Stimulated activated CD4-positive, alpha-beta T cell treated with anti-CD3 and anti-CD28 coated beads, Interleukin-4, amount 100 ng/mL, for 24 hours (primary cell): ENCODE measurements at regions not wholly inside any gene's neighbourhood (a gene's known extent, or its start where the extent isn't known, plus 50 kb on each side); places are given as distances from the start of the nearest gene placed in this dataset.
"Not testable (repeated sequence)": the region's sequence is repeated elsewhere in the genome, so short reads cannot be mapped to it uniquely, and the experiment has no call there.

Experiments
- DNase-seq: peaks from one replicate; pipeline ENCODE4 v3.0.0-alpha.2; 2020

DNA sequence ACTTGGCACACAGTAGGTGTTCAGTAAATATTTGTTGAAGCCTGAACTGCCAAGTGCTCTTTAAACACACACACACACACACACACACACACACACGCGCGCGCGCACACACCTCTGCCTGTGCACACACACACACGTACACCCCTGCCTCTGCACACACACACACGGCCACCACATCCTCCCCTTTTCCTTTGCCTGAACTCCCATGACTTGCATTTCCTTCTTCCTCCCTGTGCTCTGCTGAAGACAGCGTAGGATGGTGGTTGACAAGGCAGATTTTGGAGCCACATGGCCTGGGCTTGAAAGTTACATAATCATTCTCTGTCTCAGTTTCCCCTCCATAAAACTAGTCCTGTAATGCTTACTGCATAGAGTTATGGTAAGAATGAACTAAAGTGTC lies 712.3 kb downstream of the PTPRU start:
- DNase-seq, result no peak

DNA sequence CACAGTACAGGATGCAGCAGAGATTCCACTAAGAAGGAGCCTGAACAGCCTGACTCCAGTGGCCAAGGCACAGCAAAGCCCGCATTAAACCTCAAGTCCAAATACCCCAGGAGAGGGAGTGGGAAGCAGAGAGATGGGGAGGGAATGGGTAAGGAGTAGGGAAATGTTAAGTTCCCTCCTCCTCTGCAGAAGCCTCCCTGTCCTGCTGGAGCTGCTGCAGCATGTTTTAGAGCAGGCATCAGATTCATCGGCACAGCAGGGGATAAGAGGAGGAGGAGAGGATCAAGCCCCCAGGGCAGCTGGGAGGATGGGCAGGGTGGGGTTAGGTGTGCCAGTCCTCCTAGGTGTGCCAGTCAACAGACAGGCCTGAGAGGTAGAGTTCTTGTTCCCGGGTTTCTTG lies 709.7 kb downstream of the PTPRU start:
- no peak for DNase-seq

DNA sequence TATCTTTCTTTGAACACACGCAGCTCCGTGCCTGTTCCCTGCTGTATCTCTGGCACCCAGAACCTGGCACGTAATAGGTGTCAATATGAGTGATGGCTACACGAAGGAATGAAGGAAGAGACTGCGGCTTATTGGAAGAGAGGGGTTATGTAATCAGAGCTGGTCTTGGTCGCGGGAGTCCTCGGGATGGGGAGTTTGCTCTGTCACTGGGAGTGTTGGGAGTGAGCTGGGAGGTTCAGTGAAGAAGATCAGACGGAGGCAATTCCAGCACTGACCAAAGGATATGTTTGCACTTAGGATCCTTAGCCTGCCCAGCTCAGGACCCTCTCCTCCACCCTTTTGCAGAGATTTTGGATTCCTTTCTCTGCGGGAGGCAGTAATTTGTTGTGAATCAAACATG lies 709.1 kb downstream of the PTPRU start:
- no peak for DNase-seq

DNA sequence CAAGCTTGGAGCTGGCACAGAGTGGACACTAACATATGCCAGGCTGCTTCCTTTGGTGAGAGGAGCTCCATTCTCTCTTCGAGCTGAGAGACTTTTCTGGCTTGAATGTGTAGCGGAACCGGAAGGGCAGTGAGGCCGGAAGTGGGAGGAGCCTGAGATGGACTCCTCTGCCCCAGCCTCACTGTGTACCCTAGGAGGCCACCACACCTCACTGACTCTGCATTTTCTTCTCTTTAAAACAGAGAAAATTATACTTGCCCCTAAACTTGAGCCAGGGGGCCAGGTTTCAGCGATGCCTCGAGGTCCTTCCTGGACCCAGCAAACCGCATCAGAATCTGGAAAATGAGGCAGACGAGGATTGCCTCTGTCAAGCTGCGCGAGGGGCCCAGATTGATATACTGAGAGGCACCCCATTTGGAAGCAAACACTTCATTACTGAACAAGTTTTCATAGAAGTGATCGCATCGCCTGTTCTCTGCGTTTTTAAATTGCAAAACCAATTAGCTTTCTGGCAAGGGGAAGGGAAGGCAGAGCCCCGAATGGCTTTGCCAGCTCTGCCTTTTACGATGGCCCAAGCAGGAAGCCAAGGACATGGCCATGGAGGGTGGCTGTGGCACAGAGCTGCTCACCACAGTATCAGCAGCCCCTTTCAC lies 708.1 kb downstream of the PTPRU start:
- no peak for DNase-seq

DNA sequence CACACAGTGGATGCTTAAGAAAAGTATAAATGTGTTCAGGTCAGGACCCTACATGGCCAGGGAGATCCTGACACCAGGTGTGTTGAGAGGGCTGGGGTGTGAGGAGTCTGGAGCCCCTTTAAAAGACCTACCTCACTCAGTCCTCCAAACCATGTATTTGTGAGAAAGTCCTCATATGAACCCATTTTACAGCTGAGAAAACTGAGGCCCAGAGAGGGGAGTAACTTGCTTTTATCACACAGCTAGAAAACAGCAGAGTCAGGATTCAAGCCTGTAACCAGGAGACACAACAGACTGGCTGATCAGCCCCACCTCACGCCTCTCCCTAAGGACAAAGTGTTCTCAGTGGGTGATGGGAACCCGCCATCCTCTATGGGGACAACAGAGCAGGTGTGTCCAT lies 706.7 kb downstream of the PTPRU start:
- no peak for DNase-seq

DNA sequence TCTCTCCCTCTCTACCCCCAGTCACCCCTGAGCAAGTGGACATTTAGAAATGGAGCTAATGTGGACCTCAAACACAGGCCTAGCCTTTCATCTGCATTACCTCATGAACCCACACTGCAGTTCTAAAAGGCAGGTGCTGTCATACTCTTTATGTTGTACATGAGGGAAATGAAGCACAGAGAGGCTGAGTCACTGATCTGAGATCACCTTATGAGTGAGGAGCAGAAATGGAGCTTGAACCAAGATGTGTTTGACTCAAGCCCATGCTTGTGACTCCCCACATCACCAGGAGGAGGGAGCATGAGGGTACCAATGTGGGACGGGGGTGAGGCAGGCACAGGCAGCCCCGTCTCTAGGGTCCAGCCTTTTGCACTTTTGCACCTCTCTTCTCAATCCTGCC lies 702.8 kb downstream of the PTPRU start:
- no peak for DNase-seq

DNA sequence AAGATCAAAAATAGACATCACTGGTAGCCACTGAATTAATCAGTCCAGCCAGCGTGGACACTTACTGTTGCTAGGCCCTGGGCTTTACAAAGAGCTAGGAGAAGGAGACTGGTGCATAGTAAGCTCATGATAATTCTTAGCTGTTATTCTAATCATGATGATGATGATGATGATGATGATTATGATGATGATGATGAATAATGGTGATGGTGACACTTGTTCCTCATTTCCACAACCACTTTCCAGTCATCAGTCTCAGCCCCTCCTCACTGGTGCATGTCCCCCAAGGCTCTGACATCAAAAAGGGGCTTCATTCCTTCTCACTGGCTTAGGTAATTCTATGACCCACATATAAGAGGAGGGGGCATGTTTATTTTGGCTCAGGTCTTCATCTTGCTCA lies 701.0 kb downstream of the PTPRU start:
- DNase-seq, result no peak

DNA sequence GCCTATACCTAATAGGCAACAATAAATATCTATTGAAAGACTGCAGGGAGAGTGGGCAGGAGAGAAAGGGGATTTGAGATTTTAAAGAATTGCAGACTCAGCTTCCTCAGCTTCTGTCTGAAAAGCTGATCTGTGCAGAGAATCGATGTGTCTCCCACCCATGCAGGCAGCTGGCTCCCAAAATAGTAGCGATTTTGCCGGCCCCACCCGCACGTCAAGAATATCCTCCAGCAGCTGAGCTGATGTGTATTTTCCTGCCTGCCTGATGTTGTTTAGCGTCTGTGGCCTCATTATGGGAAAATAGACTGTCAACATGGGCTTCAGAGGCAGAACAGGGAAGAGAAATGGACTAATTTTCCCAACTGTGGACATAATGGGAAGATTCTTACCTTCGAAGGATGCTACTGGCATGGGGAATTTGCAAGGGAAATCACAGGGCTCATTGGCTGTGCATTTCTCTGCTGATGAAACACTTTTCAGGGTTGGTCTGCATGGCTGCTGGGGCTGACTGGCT lies 699.8 kb downstream of the PTPRU start:
- no peak for DNase-seq

DNA sequence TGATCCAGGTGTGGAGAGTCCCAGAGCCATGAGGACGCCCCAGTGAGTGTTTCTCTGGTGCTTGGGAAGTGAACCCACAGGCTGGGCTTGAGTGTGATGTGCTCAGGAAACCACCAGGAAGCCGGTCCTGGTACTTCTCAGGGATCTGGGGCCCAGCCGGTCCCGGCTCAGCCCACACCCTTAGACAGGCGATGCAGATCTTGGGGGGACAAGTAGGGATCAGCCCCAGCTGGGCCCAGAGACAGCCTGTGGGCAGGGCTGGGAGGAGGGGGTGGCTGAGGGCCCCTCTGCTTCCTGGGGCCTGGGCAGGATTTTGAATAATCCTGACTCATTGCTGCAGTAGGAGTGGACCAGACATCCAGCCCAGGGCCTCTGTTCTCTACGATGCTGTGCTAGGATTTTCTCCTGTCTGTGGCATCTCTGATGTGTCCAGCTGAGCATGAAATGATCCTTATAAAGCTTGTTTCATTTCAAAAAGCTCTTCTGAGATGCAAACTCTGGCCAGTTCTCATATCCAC lies 698.0 kb downstream of the PTPRU start:
- DNase-seq, result no peak

DNA sequence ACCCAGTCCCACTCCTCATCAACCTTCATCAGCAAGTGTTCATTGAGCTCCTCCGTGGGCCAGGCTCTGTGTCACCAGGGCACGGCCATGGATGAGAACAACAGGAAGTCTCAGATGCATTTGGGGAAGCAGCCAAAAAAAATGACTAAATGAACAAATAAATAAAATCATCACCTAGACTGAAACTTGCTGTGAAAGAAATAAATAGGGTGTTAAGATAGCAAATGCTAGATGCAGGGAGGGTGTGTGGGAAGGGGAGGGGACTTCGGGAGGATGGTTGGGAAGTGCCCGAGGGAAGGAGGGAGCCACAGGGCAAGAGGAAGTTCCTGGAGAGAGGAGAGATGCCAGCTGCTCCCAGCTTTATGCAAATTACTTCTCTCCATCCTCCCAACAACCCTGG lies 696.7 kb downstream of the PTPRU start:
- no peak for DNase-seq

DNA sequence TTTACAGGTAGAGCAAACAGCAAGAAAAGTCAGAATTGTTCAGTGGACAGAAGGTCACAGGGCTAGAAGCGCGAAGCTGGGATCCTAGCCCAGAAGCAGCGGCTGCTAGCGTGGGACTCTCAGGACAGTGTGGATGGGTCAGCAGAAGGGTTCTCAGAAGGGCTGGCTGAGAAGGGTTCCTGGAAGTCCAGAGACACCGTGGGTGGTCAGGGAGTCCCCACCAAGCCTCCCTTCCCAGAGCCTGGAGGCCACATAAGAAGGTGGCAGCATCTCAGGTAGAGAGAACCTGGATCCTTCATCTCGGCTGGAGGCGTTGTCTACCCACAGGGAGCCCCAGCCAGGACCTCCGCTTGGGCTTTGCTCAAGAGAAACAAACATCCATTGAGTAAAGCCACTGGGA lies 696.3 kb downstream of the PTPRU start:
- no peak for DNase-seq

DNA sequence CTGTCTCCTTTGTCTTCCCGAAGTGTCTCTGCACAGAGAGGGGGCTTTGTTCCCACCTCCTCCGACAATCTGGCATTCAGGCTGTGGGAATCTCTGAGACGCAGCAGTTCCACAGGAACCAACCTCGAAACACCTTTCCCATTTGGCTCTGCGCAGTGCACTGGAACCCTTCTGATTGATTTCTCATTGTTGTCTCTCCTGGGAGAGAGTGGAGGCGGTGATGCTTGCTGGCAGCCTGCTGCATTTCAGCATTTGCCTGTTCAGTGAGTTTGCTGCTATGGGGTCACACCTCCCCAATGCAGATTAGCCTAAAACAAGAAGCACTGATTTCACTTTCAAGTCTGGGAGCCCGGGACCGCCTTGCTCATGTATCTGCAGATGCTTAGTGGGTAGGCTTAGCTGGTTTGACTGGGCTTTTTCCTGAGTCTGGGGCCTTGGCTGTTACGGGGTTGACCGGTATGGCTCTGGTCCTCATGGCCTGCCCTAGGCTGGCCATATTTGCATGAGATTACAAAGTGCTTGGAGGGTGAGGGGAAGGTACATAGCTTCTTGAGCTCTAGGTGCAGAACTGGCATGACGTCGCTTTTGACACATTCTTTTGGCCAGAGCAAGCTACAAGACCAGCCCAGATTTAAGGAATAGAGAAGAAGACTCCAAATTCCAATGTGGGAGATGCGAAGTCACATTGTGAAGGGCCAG lies 695.3 kb downstream of the PTPRU start:
- no peak for DNase-seq

DNA sequence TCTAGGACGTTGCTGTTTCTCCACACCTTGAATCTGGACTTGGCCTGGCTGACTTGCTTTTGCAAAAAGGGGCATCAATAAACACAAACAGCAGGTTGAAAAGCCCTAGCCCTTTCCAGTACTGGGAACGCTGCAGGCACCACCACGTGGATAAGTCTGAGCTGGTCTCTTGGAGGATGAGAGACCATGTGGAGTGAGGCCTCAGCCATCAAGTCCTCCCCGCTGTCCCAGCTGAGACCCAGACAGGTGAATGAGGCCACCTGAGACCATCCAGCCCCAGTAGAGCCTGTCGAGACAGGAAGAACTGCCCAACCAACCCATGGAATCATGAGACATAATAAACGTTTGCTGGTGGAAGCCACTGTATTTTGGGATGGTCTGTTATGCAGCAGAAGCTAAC lies 688.7 kb downstream of the PTPRU start:
- DNase-seq, result no peak

DNA sequence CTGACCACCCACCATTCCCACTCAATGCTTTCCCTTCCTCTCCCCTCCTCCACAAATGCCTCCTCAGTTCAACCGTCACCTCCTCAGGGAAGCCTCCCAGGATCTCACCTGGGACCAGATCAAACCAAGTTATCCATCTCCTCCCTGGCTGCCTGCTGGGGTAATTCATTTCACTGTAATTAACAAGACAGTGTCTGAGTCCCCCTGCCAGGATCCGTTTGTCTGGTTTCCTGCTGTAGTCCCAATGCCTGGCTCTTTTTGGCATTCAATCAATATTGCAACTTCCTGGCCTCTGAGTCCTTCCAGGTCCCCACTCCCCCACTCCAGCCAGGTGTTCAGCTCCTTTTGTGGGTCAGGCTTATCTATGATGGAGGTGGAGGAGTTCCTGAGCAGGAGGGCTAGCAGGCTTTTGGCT lies 687.7 kb downstream of the PTPRU start:
- no peak for DNase-seq

DNA sequence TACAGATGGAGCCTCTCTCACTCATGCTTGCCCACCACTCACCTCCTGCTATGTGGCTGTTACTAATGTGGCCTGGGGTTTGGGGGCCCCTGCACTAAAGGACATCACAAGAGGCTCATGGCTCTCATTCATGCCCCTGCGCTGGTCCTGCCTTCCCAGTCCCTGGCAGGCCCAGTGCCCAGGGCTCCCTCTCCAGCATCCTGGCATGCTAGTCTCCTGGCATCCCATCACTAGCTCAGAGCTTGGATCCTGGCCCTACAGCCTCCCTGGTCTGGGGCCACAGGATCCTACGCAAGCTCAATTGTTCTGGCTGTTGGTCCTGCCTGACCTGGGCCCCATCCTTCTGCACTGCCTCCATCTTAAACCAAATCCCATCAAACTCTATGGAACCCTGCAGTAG lies 685.4 kb downstream of the PTPRU start:
- no peak for DNase-seq

DNA sequence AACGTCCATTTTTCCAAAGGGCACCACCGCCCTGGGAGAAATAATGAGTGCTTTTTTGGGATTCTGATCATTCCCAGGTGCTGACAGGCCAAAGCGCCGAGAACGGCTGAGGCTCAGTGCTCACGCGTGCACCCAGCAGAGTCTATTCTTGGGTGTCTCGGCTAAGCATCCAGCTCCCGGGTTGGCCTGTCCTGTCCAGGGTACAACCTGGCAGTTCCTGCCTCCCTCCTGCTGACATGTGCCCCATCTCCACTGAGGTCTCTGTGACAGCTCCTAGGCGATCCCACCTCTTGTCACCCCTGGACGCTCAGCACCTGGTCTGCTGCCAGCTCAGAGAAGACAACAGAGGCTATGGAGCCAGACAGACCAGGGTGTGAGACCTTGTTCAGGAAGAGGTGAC lies 684.5 kb downstream of the PTPRU start:
- no peak for DNase-seq

DNA sequence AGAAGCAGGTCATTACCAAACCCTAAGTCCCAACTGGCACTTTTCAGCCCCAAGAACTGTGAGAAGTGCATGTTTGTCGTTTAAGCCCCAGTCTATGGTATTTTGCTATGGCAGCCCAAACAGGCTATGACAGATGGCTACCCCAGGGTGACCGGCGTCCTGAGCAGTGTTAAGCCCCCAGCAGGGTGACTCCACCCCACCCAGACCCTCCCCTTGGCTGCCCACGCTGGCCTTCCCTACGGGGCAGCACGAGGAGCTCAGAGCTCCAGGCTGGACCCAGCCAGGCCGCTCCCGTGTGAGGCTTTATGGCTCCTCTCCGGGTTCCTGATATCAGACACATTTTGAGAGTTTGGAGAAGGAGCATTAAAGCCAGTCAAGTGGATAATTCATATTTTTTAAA lies 684.0 kb downstream of the PTPRU start:
- no peak for DNase-seq

DNA sequence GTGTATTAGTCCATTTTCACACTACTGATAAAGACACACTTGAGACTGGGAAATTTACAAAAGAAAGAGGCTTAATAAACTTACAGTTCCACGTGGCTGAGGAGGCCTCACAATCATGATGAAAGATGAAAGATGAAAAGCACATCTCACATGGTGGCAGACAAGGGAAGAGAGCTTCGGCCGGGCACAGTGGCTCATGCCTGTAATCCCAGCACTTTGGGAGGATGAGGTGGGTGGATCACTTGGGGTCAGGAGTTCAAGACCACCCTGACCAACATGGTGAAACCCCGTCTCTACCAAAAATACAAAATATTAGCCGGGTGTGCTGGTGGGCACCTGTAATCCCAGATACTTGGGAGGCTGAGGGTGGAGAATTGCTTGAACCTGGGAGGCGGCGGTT lies 682.7 kb downstream of the PTPRU start:
- not testable (repeated sequence) for DNase-seq

DNA sequence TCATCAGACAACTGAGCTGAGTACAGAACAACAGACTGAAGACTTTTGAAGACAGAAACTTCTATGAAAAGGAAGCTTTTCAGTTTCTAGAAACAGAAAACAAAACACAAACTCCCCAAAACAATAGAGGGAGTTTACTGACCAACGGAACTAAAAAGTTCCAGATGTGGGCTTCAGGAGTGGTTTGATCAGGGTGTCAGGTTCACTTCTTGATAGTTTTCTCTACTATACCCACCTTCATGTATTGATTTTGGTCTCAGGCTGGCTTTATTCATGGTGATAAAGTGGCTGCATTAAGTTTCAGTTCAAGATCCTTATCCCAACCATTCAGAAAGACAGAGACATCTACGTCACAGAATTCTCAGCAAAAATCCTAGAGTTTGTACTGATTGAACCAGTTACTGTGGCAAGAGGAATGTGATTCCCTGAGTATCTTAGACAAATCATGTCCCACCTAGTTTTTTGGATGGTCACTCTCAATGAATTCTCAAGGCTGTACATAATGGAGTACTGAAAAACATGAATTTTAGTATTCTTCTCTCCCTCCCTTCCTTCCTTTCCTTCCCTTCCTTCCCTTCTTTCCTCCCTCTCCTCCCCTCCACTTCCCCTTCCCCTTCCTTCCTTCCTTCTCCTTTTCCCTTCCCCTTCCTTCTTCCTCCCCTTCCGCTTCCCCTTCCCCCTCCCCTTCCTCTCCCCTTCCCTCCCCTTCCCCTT lies 680.5 kb downstream of the PTPRU start:
- DNase-seq, result no peak

DNA sequence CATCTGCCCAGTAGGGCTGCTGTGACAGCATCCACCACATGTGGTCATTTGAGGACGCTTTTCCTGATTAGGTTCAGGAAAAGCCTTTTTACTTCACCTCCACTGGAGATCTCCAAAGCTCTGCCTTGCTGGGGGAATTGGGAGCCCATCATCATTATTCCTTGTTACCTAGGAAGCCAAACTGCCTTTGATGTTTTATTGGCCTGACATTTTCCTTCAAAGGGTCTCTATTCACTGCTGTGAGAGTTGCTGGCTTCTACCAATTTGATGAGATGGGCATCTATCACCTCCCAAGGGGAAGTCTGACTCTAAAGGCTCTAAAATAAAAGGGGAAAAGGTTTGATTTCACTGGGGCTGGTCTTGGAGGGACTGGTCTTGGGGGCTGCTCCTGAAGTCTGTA lies 678.6 kb downstream of the PTPRU start:
- no peak for DNase-seq

DNA sequence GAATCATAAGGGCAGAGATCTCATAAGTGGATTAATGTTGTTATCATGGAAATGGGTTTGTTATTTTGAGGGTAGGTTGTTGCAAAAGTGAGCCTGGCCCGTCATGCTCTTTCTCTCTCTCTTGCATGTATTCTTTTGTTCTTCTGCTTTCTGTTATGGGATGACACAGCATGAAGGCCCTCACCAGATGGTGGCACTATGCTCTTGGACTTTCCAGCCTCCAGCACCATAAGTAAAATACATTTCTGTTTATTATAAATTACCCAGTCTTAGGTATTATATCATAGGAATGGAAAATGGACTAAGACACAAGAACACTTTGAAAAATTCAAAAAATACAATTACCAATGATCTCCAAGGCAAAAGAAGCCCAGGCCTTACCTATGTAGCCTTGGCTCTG lies 676.1 kb downstream of the PTPRU start:
- DNase-seq, result no peak

DNA sequence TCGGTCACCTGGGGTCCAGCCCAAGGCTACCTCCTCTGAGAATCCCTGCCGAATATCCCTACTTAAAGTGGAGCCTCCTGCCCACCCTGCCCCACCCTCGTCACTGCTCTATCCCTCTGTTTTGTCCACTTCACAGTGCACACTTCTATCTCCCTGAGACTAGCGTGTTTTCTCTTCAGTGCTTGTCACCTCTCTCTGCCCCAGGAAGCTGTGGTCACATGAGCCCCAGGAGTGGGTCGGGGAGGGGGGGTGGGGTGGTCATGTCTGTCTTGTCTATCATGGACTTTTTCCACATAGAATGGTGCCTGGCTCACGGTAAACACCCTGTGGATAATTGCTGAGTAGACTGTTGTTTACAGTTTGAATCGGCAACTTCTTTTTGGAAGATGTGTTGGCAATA lies 673.6 kb downstream of the PTPRU start:
- DNase-seq, result no peak

DNA sequence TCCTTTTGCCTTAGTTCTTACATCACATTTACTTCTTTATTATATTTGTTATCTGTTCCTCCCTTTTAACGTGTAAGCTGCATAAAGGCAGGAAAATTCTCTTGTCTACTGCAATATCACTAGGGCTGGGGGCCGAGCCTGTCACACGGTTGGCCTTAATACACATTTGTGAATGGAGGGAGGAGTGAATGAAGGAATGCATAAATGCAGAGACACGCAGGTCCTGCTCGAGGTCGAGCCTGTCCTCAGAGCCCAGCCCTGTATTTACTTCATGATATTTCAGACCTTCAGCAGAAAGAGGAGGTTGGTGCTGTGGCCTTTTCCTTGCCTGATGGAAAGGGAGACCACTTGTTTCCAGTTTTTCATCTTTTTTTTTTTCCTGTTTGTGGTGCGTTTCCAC lies 671.3 kb downstream of the PTPRU start:
- DNase-seq, result no peak

DNA sequence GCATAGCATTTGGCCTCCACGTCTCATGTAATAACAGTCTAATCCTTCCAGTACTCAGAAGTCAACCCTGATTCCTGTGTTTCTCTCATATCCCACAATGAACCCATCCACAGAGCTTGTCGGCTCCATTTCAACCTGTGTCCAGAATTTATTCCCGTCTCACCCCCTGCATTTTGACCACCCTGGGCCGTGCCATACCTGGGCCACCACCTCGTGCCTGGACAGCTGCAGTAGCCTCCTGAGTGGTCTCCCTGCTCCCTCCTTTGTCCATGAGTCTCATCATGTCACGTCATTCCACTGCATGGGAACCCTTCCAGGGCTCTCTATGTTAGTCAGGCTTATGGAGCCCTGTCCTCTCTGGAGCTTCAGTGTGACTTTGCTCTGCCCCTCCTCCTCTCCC lies 670.6 kb downstream of the PTPRU start:
- no peak for DNase-seq
